Peyer's patch (tissue), 4 donors: ENCODE measurements at regions not wholly inside any gene's neighbourhood (a gene's known extent, or its start where the extent isn't known, plus 50 kb on each side); places are given as distances from the start of the nearest gene placed in this dataset.

Experiments used
- DNase-seq, 3 donors: peaks; one replicate each; pipeline ENCODE4 v3.0.0-alpha.2; 2017 to 2019
- H3K27ac ChIP-seq, 4 donors: fragments of 200-600 bp; sonication (generic); one replicate each; pipeline ENCODE4 v1.5.1; 2016 to 2019
- H3K27me3 ChIP-seq, 2 donors: fragments of 200-600 bp; sonication (generic); one replicate each; pipeline ENCODE4 v1.5.1; 2019
- H3K36me3 ChIP-seq, 3 donors: fragments of 200-600 bp; sonication (generic); one replicate each; pipeline ENCODE4 v1.5.1; 2016 to 2019
- H3K4me1 ChIP-seq, 4 donors: fragments of 200-600 bp; sonication (generic); one replicate each; pipeline ENCODE4 v1.5.1; 2016 to 2019
- H3K4me3 ChIP-seq, 4 donors: fragments of 200-600 bp; sonication (generic); 1 replicate in 3 of 4; 2 replicates in 1 of 4; pipeline ENCODE4 v1.5.1; 2016 to 2019; ENCODE audit warnings: mild to moderate bottlenecking in 1 of 4
- H3K9me3 ChIP-seq, 4 donors: fragments of 200-600 bp; sonication (generic); one replicate each; pipeline ENCODE4 v1.5.1; 2016 to 2019; ENCODE audit warnings: mild to moderate bottlenecking in 1 of 4
- CTCF ChIP-seq, 6 experiments: fragments of 450-650 bp in 4 of 6; fragments of 200-600 bp in 2 of 6; sonication (generic) in 1 of 6; IDR thresholded peaks; one replicate each; pipeline ENCODE4 v1.5.1; 2017 to 2019; ENCODE audit warnings: antibody characterized with exemption in 6 of 6, mild to moderate bottlenecking in 3 of 6, moderate library complexity in 1 of 6
- POLR2A ChIP-seq, 2 donors: fragments of 450-650 bp; IDR thresholded peaks; one replicate each; pipeline ENCODE4 v1.5.1; 2017; ENCODE audit warnings: antibody characterized with exemption in 2 of 2, mild to moderate bottlenecking in 2 of 2, moderate library complexity in 2 of 2

DNA sequence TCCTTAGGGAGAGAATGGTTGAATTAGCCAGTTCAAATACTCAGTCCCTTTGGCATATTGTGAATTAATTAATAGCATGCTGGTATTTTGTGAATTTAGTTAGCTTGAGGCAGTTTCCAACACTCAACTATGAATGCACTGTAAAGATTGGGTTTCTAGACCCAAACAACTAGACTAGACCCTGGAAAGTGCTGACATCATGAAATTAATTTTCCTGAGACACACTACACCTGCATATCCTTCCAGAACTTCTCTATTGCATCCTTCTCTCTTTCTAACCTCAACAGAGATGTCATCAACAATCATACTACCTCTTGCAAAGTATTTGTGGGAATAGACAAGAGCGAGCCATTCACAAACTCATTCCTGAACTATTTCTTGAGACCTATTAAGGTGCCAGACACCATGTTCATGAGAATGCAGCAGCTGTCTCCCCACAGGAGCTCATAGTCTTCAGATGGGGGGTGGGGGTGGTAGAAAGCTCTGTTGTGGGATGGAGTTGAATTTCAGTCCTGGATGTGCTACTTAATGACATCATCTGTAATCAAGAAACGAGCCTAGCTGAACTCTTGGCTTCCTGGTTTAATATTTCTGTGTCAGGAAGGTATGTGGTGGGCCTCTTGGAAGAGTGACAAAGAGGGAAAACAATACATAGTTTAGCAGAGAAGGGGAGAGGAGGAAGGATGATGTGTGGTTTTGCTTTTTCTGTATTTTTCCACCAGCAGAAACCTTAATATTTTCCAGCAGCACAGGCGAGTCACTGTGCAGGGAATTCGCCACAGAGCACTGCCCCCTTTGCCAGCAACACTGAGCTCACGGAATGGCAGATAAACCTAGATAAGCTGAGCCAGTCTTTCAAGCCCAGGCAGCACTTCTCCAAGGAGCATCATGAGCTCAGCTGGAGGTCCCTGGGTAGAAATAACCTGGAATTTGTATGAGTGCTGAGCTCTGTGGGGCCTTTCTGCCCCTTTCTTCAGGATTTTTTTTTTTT, 53.1 kb upstream of the CYSLTR2 start:
- no peak overlapping the region for H3K4me3 ChIP-seq
- no peaks in the 10 kb centered on the region for H3K4me1 ChIP-seq
- H3K27me3 ChIP-seq: no peaks in the 10 kb centered on the region
- no peaks in the 10 kb centered on the region for H3K9me3 ChIP-seq
- H3K36me3 ChIP-seq: no peaks in the 10 kb centered on the region
- TF ChIP-seq CTCF (IDR thresholded peaks at IDR 0.05) (no peak), POLR2A (IDR thresholded peaks at IDR 0.05) (no peak)
- DNase-seq: no peak
- H3K27ac ChIP-seq: no peak overlapping the region

GRCh38 chr13:48602296-48603016, 51.3 kb upstream of the CYSLTR2 start:
- Histone ChIP-seq H3K27me3 (no peaks in the 10 kb centered on the region), H3K4me3 (no peak overlapping the region), H3K27ac (no peak overlapping the region), H3K4me1 (no peaks in the 10 kb centered on the region), H3K36me3 (no peaks in the 10 kb centered on the region), H3K9me3 (no peaks in the 10 kb centered on the region)
- TF ChIP-seq CTCF (IDR thresholded peaks at IDR 0.05): no peak
- TF ChIP-seq POLR2A (IDR thresholded peaks at IDR 0.05): no peak
- DNase-seq: no peak

- H3K9me3 ChIP-seq: no peaks in the 10 kb centered on the region
- no peaks in the 10 kb centered on the region for H3K4me1 ChIP-seq
- no peak overlapping the region for H3K27ac ChIP-seq
- no peak overlapping the region for H3K4me3 ChIP-seq
- no peak for TF ChIP-seq POLR2A (IDR thresholded peaks at IDR 0.05)
- TF ChIP-seq CTCF (IDR thresholded peaks at IDR 0.05): no peak
- H3K27me3 ChIP-seq: no peaks in the 10 kb centered on the region
- DNase-seq: no peak
- no peaks in the 10 kb centered on the region for H3K36me3 ChIP-seq
Measured at GRCh38 chr13:48603375-48603774, 50.4 kb upstream of the CYSLTR2 start.
